ENCODE measurements at regions not wholly inside any gene's neighbourhood (a gene's known extent, or its start where the extent isn't known, plus 50 kb on each side); places are given as distances from the start of the nearest gene placed in this dataset.

GRCh38 chr1:235059221-235059620 is 69.4 kb downstream of the TOMM20 start:
- Histone ChIP-seq H3K4me3 (no peak overlapping the region), H3K27me3 (no peaks in the 10 kb centered on the region), H3K36me3 (no peaks in the 10 kb centered on the region), H3K9me3 (no peaks in the 10 kb centered on the region), H3K4me1 (peaks cover 16% of the 10 kb centered on the region), H3K27ac (no peak overlapping the region)
- no peak for ATAC-seq
- DNase-seq = no peak
- TF ChIP-seq CTCF (IDR thresholded peaks at IDR 0.05) = no peak
- intact Hi-C loops (cut with DNase I) = no loop called here

- no peaks in the 10 kb centered on the region for H3K36me3 ChIP-seq
- H3K27me3 ChIP-seq = no peaks in the 10 kb centered on the region
- H3K27ac ChIP-seq = no peak overlapping the region
- intact Hi-C loops (cut with DNase I) = no loop called here
- ATAC-seq = no peak
- H3K4me1 ChIP-seq = peaks cover 16% of the 10 kb centered on the region
- no peak for TF ChIP-seq CTCF (IDR thresholded peaks at IDR 0.05)
- no peak overlapping the region for H3K4me3 ChIP-seq
- DNase-seq = no peak
- H3K9me3 ChIP-seq = no peaks in the 10 kb centered on the region
These were observed 69.9 kb downstream of the TOMM20 start for GRCh38 chr1:235058695-235059094.

- intact Hi-C loops (cut with DNase I) = no loop called here
These were observed 71.0 kb downstream of the TOMM20 start for GRCh38 chr1:235057385-235058306.

GRCh38 chr1:235056937-235057336 is 71.7 kb downstream of the TOMM20 start:
- H3K9me3 ChIP-seq = no peaks in the 10 kb centered on the region
- no peak overlapping the region for H3K27ac ChIP-seq
- intact Hi-C loops (cut with DNase I) = no loop called here
- no peaks in the 10 kb centered on the region for H3K36me3 ChIP-seq
- no peak overlapping the region for H3K4me3 ChIP-seq
- no peaks in the 10 kb centered on the region for H3K27me3 ChIP-seq
- no peak for DNase-seq
- no peak for TF ChIP-seq CTCF (IDR thresholded peaks at IDR 0.05)
- H3K4me1 ChIP-seq = peaks cover 3% of the 10 kb centered on the region
- ATAC-seq = no peak

More at GRCh38 chr1:235057385-235058306, 71.0 kb downstream of the TOMM20 start:
- Histone ChIP-seq H3K27me3 (no peaks in the 10 kb centered on the region), H3K9me3 (no peaks in the 10 kb centered on the region), H3K4me1 (peaks cover 6% of the 10 kb centered on the region), H3K4me3 (no peak overlapping the region), H3K27ac (no peak overlapping the region), H3K36me3 (no peaks in the 10 kb centered on the region)
- ATAC-seq (no peak), DNase-seq (no peak)
- no peak for TF ChIP-seq CTCF (IDR thresholded peaks at IDR 0.05)

- Histone ChIP-seq H3K4me1 (peaks cover 4% of the 10 kb centered on the region), H3K27ac (no peak overlapping the region), H3K27me3 (no peaks in the 10 kb centered on the region), H3K4me3 (no peak overlapping the region), H3K9me3 (no peaks in the 10 kb centered on the region), H3K36me3 (no peaks in the 10 kb centered on the region)
- DNase-seq (peak; percentile 35), ATAC-seq (no peak)
- intact Hi-C loops (cut with DNase I) = no loop called here
- no peak for TF ChIP-seq CTCF (IDR thresholded peaks at IDR 0.05)
These were observed 73.7 kb downstream of the TOMM20 start for GRCh38 chr1:235054936-235055335.
